HG02973 (cell line): ENCODE measurements at regions not wholly inside any gene's neighbourhood (a gene's known extent, or its start where the extent isn't known, plus 50 kb on each side); places are given as distances from the start of the nearest gene placed in this dataset.

Source experiments
- ATAC-seq: cut with Tn5 transposase; IDR thresholded peaks from one replicate; pipeline ENCODE4 v1.9.1; 2021; ENCODE audit warnings: moderate library complexity; ENCODE audit not compliant: unreplicated experiment

DNA sequence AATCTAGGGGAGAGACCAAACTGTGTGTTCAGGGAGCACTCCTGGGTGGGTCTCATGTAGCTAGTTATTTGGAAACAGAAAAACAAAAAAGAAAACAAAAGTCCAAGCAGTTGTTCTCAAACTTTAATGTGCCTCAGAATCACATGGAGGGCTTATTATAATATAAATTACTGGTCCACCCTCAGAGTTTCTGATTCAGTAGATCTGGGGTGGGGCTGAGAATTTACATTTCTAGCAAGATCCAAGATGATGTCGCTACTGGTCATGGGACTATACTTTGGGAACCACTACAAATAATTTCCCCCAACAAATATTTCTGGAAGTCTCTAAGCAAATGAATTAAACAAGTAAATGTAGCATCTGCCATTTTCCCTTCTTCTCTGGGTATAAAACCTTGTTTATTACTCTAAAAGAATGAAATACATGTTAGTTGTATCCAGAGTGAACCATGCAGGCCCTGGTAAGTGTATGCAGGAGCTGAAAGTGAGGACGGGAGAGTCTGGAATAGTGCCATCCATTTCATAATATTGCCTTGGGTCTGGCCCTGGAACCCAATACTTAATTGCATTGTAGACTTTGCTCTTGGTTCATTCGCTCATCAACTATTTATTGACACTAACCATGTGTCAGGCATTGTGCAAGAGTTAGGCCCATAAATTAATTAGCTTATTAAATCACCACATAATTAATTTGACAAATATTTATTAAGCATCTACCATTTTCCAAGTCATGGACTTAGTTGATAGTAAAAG lies 490.8 kb downstream of the EPM2A start:
- no peak for ATAC-seq

DNA sequence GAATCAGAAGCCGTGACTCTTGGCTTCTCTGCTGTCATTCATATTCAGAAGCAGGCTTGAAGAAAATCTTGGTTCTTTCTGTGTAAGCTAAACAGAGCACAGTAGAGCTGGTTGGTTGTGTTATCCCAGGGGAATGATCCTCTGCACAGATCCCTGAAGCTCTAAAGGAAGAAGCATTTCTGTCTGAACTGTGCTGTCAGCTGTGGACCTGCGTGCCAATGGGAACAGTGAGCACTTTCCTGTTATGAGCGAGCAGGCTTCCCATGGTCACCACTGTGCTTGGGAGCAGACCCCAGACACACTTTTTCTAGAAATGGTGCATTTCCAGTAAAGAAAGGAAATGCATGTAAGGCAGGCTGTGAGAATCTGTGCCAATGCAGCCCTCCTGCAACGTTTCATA lies 490.2 kb downstream of the EPM2A start:
- ATAC-seq = no peak

DNA sequence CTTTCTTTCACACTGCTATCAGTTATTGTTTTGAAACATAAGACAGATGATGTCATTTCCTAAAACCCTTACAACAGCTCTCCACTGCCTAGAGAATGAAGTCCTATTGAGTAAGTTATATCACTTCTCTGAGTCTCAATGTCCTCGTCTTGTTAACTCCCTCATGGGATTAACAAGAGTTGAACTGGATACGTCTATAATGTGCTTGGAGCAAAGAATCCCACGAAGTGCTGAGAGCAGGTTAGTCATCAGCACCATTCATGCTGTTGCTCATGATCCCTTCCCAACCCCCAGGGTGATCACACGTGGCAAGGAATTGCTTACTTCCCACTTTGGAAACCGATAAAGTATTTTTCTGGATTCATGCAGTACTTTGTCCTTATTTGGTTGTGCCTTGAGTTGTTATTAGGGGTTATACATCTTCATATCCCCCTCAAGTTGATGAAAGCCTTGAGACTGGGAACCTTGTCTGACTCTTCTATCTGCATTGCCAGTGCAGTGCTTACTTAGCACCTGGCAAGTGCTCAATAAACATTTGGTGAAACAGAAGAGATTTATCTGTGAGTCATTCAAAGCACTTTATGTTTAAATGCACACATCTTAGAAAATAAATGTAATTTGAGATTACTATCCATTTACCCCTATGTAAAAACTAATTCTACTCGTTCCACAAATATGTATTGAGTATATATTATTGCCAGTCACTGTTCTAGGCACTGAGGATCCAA lies 487.5 kb downstream of the EPM2A start:
- ATAC-seq = no peak

DNA sequence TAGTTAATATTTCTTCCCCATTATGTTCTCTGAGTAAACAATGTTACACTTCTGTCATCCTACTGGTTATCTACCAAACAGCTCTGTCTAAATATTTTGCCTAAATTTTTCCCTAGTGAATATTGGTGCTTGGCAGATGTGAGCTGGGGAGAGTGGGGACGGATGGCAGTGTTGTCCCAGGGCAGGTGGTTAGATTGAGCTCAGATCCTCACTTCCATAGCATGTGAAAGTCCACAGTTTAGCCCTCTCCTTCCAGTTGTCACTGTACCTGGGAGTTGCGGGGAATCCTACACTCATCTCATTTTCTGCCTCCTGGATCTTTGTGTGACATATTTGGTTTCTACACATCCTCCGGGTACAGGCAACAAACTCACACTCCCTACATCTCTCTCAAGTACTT lies 484.9 kb downstream of the EPM2A start:
- ATAC-seq = no peak

DNA sequence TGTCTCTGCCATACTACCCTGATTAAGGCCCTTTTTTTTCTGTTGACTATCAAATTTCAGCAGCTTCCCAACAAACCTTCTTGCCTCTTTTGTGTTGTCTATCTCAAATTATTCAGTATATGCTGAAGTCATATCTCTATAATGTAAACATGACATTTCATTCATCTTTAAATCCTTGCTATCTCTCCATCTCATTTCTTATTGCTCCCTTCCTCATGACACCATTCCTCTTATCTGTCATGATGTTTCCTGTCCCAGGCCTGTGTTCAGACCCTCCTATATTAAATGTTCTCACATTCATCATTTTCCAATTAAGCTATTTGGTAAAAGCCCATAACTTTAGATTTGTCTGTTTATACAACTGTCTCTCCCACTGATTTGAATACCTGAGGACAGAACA lies 482.6 kb downstream of the EPM2A start:
- ATAC-seq = no peak

DNA sequence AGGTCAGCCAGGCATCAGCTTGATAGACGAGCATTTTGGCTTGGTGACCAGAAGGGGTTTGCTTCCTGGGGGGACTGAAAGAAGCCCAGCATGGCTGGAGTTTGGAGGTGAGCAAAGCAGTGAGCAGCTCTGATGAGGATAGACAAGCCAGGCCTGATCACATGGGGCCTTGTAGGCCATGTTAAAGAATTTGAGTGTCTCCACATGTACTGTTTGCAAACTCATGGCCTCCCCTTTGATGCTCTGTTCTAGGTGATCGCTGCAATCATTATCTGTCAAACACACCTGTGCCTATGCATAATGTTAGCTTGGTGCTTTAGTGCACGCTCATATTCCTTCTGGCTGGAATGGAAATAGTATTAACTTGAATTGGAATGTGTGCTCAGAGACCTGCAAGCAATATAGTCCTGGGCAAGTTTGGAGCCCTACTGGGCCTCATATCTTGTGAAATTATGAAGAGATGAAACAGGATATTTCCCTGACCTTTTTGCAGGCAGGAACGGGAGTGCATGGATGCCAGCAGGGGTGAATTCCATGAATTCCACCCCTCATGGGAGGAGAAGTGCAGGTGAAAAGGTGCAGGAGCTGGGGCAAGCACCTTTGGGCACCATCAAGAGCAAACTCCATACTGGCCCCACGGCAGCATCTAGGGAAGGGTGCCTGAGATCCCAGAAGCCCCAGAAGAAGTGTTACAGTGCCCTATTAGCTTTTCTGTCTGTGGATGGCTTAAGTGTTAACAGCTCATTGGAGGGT lies 480.5 kb downstream of the EPM2A start:
- ATAC-seq = no peak

GRCh38 chr6:145257704-145258103 lies 477.6 kb downstream of the EPM2A start:
- ATAC-seq = no peak

DNA sequence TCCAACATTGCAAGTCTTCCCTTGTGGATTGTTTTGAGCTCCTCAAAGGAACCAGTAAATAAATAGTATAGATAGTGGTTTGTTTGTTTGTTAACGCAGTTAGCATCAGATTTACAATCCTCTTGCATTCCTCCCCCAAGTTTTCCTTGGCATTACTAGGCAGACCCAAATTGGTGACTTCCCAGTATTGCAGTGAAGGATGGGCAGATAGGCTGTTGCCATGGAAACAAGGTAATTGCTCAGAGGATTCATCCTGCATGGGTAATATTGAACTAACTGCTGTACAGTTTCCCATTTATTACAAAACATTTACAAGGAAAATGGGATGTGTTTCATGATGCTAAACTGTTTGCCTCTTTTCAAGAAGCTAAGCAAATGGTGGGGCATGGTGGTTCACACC lies 477.2 kb downstream of the EPM2A start:
- ATAC-seq = no peak

DNA sequence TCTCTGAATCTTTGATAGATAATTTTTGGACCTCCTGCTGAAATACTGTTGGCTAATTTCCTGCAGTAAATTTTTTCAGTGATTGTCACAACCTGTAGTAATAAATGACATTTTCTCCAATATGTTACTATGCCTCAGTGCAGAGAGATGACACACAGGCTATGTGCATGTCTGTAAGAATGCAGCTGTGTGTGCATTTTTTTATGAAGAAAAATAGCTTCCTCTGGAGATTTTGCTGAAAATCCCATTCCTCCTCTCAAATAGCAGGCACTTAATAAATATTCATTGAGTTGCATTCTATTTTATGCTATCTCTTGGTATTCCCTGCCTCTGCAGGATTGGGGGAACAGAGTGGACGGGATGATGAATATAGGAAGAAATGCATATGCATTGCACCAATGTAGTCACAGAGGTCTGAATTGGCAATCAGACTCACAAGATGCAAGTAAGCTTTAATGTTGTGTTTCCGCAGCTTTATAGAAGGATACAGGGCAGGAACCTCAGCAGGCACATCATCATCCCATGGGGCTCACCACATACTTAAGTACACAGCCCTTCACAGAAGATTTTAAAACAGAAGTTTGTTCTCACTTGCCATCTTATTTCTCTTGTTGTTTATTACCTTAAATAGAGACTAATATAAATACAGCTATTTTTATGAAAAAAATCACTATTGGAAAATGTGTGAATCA lies 474.7 kb downstream of the EPM2A start:
- no peak for ATAC-seq

DNA sequence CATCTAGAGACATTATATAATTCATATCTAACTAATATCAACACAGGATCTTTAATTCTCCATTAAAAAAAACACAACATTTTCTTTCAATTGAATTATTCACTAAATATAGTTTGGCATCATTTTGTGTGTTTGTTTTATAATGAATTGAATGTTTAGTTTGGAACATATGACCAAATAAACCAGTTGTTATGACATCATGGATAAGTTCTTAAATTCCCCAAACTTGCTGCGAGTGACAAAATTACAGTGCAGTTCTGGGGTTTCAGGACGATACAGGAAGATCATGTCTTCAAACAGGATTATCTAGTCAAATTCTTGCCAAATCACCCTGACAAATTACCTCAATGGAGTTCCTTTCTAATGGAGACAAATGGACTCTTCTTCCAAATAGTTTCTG lies 473.6 kb downstream of the EPM2A start:
- no peak for ATAC-seq

DNA sequence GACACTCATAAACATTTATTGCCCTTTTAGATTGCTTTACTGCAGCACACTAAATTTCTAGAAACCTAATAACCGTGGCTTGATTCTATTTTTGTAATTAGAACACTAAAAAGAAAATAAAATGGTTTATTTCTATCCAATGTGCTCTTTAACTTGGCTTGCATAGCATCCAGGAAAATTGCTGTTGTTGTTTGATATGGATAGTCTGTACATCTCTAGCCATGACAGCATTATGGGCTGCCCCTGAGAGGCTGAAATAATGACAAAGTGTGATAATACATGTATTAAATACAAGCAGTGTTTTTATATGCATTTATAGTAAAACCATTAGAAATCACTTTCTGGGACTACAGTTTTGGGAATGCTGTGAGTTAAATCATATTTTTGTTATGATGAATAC lies 472.5 kb downstream of the EPM2A start:
- no peak for ATAC-seq

GRCh38 chr6:145263778-145264211 lies 471.5 kb downstream of the EPM2A start:
- no peak for ATAC-seq

- ATAC-seq = no peak
Measured at GRCh38 chr6:145266432-145267075, 468.8 kb downstream of the EPM2A start.

GRCh38 chr6:145267076-145267867 lies 468.0 kb downstream of the EPM2A start:
- ATAC-seq = no peak

DNA sequence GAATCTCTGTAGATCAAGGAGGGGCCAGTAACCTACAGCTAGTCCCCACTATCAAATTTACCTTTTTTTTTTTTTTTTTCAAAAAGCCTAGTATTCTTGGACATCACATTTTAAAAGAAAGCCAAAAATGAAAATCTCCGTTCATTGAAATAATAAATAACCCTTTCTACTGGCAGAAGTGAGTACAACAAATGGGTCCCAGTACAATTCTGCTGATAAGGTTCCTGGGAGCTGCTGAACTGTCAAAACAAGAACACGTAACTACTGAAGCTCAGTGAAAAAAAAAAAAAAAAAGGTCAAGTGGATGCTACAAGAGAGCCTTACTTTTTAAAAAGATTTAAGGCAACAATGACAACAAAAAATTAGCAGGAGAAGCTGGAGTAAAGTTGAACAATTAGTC lies 464.9 kb downstream of the EPM2A start:
- no peak for ATAC-seq

GRCh38 chr6:145271040-145271439 lies 464.3 kb downstream of the EPM2A start:
- no peak for ATAC-seq

DNA sequence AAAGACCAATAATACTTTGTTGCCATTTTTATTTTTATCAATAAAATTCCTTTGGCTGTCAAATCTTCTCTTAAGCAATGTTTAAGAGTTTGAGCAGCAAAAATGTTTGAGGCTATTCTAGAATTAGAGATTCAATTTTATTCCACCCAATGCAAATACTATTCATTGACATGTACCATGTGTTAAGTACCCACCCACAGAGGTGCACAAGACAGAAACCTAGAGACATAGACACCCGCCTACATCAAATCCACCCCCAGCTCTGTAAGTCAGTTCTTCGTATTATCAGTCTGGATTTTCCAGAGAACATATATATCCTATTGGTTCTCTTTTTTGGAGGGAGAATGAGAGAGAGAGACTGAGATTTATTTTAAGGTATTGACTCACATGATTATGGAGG lies 463.7 kb downstream of the EPM2A start:
- no peak for ATAC-seq

- no peak for ATAC-seq
Measured at GRCh38 chr6:145272246-145272645, 463.1 kb downstream of the EPM2A start.

GRCh38 chr6:145273136-145273535 lies 462.2 kb downstream of the EPM2A start:
- no peak for ATAC-seq

DNA sequence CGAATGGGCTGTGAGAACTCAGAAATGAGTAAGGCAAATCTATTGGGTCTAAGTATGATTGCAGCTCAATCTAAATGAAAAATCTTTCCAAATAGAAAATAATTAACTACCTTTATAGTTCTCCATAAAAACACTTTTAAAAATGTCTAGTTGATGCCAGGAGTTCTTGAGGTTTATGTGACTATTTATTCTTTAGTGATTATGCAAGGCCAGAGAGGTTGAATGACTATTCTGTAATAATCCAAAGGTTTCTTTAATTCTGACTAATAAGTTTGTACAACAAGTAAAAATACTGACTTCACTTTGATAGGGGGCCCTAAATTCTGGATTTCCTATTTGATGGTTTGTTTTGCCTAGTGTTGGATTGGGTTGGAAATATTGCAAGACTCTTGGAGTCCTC lies 461.2 kb downstream of the EPM2A start:
- no peak for ATAC-seq
